AML-193 (cell line): ENCODE measurements at regions not wholly inside any gene's neighbourhood (a gene's known extent, or its start where the extent isn't known, plus 50 kb on each side); places are given as distances from the start of the nearest gene placed in this dataset.

Experiments used
- DNase-seq, 2 experiments: peaks; one replicate each; lab custom pipeline; 2025; lab: John Stamatoyannopoulos, UW

DNA sequence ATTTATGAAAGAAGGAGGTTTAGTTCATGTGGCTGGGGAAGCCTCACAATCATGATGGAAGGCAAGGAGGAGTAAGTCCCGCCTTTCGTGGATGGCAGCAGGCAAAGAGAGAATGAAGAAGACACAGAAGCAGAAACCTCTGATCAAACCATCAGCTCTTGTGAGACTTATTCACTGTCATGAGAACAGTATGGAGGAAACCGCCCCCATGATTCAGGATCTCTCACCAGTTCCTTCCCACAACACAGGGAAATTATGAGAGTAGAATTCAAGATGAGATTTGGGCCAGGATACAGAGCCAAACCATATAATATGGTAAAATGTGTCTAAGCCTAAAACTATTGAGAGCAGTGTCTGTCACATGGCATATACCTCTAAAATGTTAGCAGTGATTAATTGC, 503.8 kb upstream of the CCDC179 start:
- no peak for DNase-seq

DNA sequence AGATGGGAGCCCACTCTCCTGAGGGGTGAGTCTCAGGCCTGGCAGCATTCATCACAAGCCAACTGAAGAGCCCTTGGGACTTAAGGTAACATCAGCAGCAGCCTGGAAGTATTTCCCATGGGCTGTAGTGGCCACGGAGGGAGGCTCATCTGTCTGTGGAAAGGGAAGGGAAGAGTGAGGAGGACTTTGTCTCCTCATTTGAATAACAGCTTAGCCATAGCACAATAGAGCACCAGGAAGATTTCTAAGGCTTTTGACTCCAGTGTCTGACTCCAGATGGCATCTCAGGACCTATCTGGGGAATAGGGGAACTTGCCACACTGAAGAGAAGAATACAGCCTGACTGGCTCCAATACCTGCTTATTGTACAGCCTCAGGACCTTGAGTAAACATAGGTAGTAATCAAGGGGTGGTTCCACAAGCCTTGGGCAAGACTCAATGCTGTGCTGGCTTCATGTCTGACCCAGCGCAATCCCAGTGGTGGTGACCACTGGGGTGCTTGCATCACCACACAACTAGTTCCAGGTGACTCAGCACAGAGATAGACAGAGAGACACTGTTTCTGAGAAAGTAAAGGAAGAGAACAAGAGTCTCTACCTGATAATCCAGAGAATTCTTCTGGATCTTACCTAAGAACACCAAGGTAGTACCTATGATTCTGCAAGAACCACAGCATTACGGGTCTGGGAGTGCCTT, 510.5 kb upstream of the CCDC179 start:
- DNase-seq: no peak

DNA sequence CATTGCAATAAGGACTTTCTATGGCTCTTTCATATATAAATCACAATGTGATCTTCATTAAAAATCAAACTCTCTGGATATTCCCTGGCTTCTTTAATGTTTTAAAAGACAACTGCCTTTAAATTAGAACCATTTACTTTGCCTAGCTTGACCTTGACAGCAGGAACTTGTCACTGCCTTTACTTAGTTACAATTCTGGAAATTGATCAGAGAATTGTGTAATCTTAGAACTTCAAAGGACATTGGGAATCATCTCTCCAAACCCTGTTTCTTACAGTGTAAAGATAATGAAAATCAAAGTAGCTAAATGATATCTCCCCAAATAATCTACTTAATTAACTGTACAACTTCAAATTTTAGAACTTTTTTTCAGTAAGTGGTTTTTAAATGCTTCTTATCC, 517.6 kb upstream of the CCDC179 start:
- DNase-seq: no peak

DNA sequence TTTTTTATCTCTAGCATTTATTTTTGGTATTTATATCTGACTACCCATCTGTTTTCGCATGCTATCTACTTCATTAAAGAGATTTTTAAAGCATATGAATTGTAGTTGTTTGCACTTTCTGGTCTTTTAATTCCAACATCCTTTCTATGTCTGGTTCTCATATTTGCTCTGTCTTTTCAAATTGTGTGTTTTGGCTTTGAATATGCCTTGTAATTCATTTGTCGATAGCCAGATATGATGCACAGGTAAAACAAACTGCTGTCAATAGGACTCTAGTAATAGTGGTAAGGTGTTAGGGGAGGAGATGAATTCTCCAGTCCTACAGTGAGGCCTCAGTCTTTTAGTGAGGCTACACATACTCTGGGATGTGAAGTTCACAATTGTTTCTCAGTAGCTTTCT, 530.8 kb upstream of the CCDC179 start:
- no peak for DNase-seq

DNA sequence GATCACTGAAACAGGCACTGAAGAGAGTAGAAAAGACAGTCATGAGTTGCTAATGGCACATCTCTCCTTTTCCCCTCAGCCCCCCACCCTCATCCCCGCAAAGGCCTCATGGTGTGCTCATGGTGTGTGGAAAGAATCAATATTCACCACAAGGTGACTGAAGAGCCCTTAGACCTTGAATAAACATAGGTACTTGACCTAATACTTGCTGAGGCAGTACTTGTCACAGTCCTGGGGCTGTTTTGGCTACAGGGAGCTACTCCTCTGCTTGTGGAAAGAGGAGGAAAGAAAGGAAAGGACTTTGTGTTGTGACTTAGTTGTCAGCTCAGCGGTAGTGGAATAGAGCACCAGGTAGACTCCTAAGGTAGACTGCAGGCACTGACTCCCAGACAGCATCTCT, 537.8 kb upstream of the CCDC179 start:
- DNase-seq: no peak

DNA sequence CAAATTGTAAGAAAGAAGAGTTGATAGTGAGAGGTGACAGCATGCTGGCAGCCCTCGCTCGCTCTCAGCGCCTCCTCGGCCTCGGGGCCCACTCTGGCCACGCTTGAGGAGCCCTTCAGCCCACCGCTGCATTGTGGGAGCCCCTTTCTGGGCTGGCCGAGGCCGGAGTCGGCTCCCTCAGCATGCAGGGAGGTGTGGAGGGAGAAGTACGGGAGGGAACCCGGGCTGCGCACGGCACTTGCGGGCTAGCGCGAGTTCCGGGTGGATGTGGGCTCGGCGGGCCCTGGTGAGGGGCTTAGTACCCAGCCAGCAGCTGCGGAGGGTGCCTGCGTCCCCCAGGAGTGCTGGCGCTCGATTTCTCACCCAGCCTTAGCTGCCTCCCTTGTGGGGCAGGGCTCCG, 539.7 kb upstream of the CCDC179 start:
- no peak for DNase-seq

DNA sequence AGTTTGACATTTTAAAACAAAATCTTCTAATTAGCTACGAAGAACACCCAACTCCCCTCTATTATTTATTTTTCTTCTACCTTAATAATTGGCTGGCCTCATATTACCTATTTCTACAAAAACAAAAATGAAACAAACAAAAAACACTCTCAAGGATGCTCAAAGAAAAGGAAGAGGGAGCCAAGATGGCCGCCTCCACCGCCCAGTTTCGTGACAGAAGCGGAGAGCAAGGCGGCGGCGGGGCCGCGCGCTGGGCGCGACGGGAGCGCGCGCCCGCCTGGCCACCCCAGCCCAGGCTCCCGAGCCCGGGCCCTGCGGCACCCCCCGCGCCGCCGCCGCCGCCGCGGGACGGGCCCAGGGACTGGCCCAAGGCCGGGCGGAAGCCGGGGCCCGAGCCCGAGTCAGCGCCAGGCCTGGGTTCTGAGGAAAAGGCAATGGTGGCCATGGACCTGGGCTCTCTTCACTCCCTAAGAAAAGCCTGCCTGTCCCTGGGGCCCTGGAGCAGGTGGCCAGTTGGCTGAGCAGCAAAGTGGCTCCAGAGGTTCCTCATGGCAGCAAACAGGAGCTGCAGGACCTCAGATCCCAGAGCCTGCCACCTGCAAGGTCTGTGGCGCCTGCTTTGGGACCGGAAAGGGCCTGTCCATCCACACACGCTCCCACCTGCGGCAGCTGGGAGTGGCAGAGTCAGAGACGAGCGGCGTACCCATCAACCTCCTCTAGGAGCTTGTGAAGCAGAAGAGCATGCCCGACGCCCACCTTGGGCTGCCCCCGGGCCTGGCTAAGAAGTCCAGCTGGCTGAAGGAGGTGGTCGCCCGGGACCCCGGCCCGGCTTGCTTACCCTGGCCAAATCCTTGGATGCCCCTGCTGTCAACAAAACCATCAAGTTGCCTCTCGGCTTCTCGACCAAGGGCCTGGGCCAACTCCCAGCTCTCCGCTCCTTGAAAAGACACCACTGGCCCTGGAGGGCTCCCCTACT, 543.2 kb upstream of the CCDC179 start:
- DNase-seq: no peak

DNA sequence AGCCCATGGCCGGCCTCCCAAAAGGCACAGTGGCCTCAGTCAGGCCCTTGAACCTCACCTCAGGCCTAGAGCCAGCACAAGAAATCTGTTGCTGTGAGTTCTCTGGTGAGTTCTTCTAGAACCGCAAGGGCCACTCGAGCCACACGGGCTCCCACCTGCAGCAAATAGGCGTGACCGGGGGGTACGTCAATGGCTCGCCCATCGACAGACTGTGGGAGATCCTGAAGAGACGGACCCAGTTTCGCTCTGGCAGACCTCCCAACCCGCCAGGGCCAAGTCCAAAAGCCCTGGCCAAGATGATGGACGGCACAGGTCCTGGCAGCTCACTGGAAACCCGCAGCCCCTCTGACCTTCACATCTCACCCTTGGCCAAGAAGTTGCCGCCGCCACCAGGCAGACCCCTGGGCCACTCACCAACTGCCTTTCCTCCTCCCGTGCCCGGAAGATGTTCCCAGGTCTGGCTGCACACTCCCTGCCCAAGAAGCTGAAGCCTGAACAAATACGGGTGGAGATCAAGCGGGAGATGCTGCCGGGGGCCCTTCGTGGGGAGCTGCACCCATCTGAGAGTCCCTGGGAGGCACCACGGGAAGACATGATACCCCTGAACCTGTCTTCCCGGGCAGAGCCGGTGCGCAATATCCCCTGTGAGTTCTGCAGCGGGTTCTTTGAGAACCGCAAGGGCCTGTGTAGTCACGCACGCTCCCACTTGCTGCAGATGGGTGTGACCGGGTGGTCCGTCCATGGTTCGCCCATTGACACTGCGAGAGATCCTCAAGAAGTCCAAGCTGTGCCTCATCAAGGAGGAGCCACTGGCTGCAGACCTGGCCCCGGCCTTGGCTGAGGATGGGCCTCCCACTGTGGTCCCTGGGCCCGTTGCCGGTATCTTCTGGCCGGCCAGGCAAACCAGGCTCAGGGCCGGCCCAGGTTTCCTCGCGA, 544.2 kb upstream of the CCDC179 start:
- DNase-seq: no peak

DNA sequence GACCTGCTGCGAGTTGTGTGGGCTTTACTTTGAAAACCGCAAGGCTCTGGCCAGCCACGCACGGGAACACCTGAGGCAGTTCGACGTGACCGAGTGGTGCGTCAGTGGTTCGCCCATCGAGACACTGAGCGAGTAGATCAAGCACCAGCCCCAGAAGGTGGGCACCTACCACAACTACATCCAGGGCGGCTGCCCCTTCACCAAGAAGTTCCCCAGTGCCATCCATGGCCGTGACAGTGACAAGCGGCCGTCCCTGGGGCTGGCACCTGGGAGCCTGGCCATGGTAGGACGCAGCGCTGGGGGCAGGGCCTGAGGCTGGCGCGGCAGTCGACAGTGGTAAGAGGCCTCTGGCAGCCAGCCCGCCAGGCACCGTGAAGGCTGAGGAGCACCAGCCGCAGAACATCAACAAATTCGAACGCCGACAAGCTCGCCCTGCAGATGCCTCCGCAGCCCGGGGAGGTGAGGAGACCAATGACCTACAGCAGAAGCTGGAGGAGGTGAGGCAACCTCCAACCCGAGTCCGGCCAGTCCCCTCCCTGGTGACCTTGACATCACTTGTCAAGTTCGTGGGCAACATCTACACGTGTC, 545.2 kb upstream of the CCDC179 start:
- DNase-seq: no peak

DNA sequence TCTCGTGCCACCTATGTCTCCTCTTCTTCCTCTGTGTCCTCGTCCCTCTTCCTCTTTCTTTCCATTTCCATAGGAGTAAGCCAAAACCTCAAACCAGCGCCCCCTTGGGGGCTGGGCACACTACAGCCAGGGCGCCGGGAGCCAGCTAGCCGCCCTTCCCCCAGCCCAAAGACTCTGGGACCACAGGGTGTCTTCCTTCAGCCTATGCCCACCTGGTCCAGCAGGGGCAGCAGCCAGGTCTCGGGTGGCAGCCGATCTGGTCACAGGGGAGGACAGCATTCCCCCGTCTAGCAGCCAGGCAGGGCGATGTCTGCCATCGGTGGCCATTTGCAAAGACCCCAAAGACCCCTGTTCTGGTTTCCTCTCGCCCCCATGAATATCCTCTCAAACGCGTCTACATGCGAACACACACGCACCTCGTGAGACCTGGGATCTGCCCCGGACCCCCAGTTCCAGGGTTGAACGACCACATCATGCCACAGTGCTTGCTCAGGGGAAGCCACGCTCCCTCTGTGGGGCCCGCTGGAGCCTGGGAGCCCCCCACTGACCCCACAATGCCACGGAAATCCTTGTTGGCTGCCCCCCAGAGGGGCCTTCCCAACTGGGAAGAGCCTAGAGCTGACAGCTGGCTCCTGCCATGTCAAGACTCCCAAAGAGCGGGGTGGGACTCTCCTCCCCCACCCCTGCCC, 546.0 kb upstream of the CCDC179 start:
- no peak for DNase-seq

DNA sequence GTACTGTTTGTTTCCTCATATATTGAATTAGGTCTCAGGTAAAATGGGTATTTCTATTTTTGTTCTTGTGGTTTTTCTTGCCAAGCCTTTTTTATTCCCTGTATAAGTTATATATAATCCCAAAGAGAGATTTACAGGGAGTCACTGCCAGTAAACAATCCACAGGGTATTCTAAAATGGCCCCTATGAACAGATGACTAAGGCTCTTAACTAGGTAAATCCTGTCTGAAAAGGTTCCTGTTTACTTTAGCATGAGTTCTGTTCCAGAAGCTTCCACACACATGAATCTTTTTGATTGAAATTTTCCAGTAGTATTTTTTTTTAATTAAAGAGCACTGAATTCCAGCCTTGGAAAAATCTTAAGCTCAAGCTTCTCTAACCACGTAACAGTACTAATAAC, 552.8 kb upstream of the CCDC179 start:
- DNase-seq: no peak

DNA sequence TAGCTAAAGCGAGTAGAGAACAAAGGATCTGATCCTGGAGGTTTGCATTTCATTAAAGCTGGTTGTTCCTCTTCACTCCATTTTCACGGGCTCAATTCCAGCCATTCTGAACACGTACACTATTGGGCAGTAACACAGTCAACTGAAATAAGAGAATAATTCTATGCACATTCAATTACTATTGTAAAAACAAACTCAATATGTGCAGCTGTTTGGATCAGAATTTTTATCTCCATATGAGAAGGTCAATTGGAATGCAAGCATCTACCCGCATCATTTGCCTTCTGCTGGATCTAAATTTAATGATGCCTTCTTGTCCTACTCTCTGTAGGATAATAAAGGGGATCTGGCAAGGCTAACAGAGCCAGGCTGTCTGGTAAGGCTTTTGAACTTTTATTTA, 562.8 kb upstream of the CCDC179 start:
- no peak for DNase-seq

DNA sequence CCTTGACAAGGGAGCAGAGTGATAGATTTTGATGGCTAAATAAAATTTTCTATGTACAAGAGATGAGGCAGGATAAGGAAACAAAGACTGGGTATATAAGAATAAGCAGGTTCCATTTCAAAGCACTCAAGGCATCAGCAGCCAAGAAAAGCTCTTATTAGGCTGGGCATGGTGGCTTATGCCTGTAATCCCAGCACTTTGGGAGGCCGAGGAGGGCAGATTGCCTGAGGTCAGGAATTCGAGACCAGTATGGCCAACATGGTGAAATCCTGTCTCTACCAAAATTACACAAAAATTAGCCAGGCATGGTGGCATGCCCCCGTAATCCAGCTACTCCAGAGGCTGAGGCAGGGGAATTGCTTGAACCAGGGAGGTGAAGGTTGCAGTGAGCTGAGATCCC, 563.4 kb upstream of the CCDC179 start:
- DNase-seq: no peak

DNA sequence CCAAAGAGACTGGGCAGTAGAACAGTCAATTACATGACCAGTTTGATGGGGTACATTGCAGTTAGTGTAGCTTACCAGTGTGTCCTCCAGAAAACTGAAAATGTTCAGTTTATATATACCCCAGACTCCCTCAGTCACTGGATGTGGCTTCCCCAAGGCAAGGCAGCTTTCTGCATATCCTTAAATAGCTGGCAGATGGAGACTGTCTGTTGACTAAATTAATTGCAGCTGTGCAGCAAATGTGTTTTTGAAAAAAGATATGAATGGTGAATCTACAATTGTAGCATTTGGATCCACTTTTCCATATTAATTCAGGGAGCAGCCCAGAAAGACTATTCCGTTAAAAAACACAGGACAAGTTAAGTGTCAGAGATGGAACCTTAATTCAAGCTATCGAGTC, 565.1 kb upstream of the CCDC179 start:
- no peak for DNase-seq

DNA sequence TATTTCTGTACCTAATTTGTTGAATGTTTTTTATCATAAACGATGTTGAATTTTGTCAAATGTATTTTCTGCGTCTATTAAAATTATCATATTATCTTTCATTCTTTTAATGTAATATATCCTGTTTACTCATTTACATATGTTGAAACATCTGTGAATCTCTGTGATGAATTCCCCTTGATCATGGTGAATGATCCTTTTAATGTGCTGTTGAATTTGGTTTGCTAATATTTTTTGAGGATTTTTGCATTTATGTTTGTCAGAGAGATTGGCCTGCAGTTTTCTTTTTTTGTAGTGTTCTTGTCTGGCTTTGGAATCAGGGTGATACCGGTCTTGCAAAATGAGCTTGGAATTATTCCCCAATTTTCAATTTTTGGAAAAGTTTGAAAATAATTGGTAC, 569.3 kb upstream of the CCDC179 start:
- DNase-seq: no peak

DNA sequence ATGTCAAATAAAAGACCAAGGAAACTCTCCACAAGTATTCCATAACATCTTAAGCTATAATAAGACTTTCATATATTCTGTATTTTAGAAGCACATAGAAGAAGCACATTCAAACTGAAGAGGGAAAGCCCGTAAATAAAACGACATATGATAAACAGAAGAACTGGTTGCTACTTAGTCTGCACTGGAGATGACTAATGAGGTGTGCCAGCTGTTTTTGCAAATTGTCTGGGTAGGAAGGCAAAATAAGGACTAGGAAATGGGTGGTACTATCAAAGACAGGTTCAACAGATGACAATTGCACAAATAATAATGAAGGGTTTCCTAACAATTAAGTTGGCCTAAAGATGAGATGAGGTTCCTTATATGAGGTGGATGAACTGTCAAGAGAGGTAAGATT, 593.2 kb upstream of the CCDC179 start:
- no peak for DNase-seq

DNA sequence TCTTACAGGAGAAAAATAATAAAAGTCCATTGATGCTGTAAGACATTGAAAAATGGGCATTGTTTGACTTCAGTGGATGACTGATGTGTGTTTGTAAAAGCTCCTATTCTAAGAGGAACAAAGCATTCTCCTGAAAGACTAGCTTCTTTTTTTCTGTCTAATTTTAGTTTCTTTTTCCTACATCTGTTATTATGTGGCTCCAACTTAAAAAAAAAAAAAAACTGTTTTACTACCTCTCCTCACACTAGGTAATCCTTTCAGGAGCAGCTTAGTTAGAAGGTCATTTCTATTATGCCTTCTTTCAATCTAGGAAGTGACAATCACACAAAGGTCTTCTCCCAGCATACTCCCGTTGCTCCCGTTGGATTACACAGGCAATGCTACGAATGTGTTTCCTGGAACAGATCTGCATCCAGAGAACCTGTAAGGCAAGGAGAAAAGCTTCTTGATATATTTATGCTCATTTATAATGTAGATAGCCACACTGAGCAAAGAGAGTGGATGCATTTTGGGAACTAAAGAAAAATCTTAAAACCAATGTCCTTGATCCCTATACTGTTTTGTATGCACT, 595.1 kb upstream of the CCDC179 start:
- DNase-seq: no peak

DNA sequence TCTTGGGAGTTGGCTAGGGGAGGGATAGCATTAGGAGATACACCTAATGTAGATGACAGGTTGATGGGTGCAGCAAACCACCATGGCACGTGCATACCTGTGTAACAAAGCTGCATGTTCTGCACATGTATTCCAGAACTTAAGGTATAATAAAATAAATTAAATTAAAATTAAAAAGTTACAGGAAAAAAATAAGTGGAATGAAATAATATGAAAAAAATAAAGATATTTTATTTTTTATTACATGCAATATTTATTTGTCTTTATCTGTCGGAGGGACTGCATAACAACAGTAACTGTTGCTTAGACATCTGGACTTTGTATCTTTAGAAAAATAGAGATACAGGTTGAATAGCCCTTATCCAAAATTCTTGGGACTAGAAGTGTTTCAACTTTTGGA, 597.4 kb upstream of the CCDC179 start:
- DNase-seq: no peak

DNA sequence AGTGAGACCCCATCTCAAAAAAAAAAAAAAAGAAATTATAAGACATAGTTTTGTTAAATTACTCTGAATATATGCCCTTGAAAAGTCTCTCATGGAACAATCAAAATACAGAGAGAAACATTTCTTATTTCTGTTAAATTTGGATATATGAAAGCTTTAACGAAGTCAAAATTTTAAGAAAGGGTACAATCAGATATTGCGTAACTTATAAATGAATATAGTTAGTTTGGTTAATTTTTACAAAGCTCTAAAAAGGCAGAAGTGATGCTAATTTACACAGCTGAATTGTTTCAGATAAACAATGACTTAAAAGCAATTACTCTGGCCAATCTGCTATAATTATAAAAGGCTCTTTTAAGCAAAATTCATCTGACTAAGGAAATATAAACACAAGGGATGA, 611.6 kb upstream of the CCDC179 start:
- no peak for DNase-seq

DNA sequence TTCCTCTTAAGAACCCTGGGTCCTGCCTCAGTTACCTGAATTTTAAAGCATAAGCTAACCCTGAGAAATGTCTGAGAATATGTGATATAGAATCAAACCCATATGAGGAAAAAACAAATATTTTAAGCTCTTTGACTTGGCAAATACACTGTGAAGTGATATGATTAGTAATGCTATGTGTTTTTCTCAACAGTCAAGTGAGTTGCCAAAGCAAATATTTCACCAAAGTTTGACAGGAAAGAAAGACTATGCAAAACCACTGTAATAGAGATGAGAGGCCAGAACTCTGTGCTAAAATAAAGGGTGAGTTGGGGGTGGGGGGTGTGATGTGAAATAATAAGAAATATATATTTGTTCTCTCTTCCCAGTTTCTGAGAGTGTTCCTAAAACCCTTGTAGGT, 613.5 kb upstream of the CCDC179 start:
- DNase-seq: no peak

DNA sequence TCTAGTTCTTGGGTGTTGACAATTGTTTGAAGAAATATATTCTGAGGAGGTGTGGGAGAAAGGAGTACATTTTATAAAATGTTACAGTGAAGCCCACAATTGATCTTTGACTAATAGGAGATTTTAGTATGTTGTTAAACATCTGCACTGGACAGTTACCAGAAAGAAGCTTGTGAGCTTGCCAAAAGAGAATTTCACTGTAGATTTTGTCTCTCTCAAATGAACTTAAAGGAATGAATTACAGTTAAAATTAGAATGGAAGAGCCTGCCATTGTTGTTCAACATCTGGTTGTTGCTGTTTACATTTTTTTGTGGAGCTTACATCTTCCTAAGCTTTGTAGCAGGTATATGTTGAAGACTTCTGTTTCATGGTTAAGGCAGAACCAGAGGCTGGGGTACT, 620.5 kb upstream of the CCDC179 start:
- no peak for DNase-seq
